B cell (primary cell): ENCODE measurements at regions not wholly inside any gene's neighbourhood (a gene's known extent, or its start where the extent isn't known, plus 50 kb on each side); places are given as distances from the start of the nearest gene placed in this dataset.
"Not testable (repeated sequence)": the region's sequence is repeated elsewhere in the genome, so short reads cannot be mapped to it uniquely, and the experiment has no call there.

ENCODE experiments used
- ATAC-seq: fragments of 200-7000 bp; cut with Tn5 transposase; one replicate; pipeline ENCODE4 v1.10.0; 2021; ENCODE audit warnings: low read depth, mild to moderate bottlenecking, moderate number of reproducible peaks, moderate library complexity
- CTCF ChIA-PET: fragments of 350-600 bp; sonication (Branson Sonifier 250); formaldehyde crosslinking; loops from one replicate; lab custom pipeline; 2021; ENCODE audit warnings: antibody characterized with exemption, inconsistent platforms; lab: Charles Lee
- POLR2A ChIA-PET: fragments of 350-600 bp; sonication (Branson Sonifier 250); formaldehyde crosslinking; loops from one replicate; lab custom pipeline; 2021; ENCODE audit warnings: antibody characterized with exemption; lab: Charles Lee
- DNase-seq: peaks from one replicate; pipeline ENCODE4 v3.0.0; 2013
- H2AFZ ChIP-seq: 2 replicates; pipeline ENCODE4 v1.6.1; 2012; ENCODE audit warnings: mild to moderate bottlenecking, low read depth, low read length; ENCODE audit not compliant: insufficient read depth, poor library complexity, severe bottlenecking
- H3K27ac ChIP-seq, 2 donors: 1 replicate in 1 of 2; 2 replicates in 1 of 2; pipeline ENCODE4 v1.5.1; 2012 to 2013; ENCODE audit warnings: low read length in 2 of 2, mild to moderate bottlenecking in 2 of 2, moderate library complexity in 1 of 2
- H3K27me3 ChIP-seq, 4 experiments: fragments of 200-600 bp in 1 of 4; sonication (generic) in 1 of 4; replicated peaks in 1 of 4; 1 replicate in 2 of 4; 2 replicates in 2 of 4; pipeline versions ENCODE4 v1.6.1 to v1.7.0; 2013 to 2016; ENCODE audit warnings: low read length in 3 of 4, mild to moderate bottlenecking in 2 of 4, mixed read lengths in 1 of 4, moderate library complexity in 1 of 4; ENCODE audit not compliant: insufficient read depth in 4 of 4, control insufficient read depth in 3 of 4; ENCODE audit errors: control extremely low read depth in 1 of 4
- H3K36me3 ChIP-seq, 2 experiments: replicated peaks in 1 of 2; 1 replicate in 1 of 2; 2 replicates in 1 of 2; pipeline versions ENCODE4 v1.6.1 to v1.7.1; 2013; ENCODE audit warnings: low read length in 1 of 2; ENCODE audit not compliant: insufficient read depth in 2 of 2, control insufficient read depth in 1 of 2; ENCODE audit errors: control extremely low read depth in 1 of 2, extremely low read depth in 1 of 2
- H3K4me1 ChIP-seq, 2 donors: fragments of 200-600 bp in 1 of 2; sonication (generic) in 1 of 2; 1 replicate in 1 of 2; 2 replicates in 1 of 2; pipeline versions ENCODE4 v1.5.1 to v1.6.1; 2013 to 2017; ENCODE audit warnings: low read length in 2 of 2; ENCODE audit not compliant: control insufficient read depth in 2 of 2, insufficient read depth in 2 of 2
- H3K4me2 ChIP-seq: replicated peaks from 2 replicates; pipeline ENCODE3; 2012; ENCODE audit warnings: mild to moderate bottlenecking, low read depth, low read length; ENCODE audit not compliant: poor library complexity, severe bottlenecking
- H3K4me3 ChIP-seq, 5 experiments: fragments of 200-600 bp in 1 of 5; sonication (generic) in 1 of 5; 1 replicate in 3 of 5; 2 replicates in 2 of 5; pipeline versions ENCODE4 v1.5.1 to v1.7.0; 2011 to 2016; ENCODE audit warnings: low read length in 4 of 5, mild to moderate bottlenecking in 4 of 5, low read depth in 2 of 5, control low read depth in 1 of 5, moderate library complexity in 1 of 5; ENCODE audit not compliant: insufficient read depth in 1 of 5; ENCODE audit errors: control extremely low read depth in 1 of 5, extremely low read depth in 1 of 5
- H3K79me2 ChIP-seq: fragments of 200-600 bp; sonication (generic); one replicate; pipeline ENCODE4 v1.6.0; 2016; ENCODE audit warnings: low read length; ENCODE audit not compliant: control insufficient read depth, insufficient read depth
- H3K9ac ChIP-seq: fragments of 200-600 bp; sonication (generic); 2 replicates; pipeline ENCODE4 v1.6.1; 2017; ENCODE audit warnings: mild to moderate bottlenecking, low read length, moderate library complexity
- H3K9me3 ChIP-seq, 3 donors: one replicate each; pipeline versions ENCODE4 v1.6.1 to v1.7.1; 2013; ENCODE audit warnings: low read length in 2 of 3; ENCODE audit not compliant: control insufficient read depth in 2 of 3, insufficient read depth in 1 of 3; ENCODE audit errors: control extremely low read depth in 1 of 3
- H4K20me1 ChIP-seq: 2 replicates; pipeline ENCODE4 v1.6.0; 2012; ENCODE audit warnings: mild to moderate bottlenecking, low read length; ENCODE audit not compliant: insufficient read depth, control insufficient read depth, poor library complexity, severe bottlenecking
- H3K27ac Mint-ChIP-seq: one replicate; pipeline ENCODE4 v1.8.0; 2021; ENCODE audit warnings: mixed read lengths
- H3K27me3 Mint-ChIP-seq: one replicate; pipeline ENCODE4 v1.8.0; 2021; ENCODE audit warnings: mixed read lengths
- H3K4me1 Mint-ChIP-seq: one replicate; pipeline ENCODE4 v1.8.0; 2021; ENCODE audit warnings: mixed read lengths
- H3K4me3 Mint-ChIP-seq: one replicate; pipeline ENCODE4 v1.8.0; 2021; ENCODE audit warnings: mixed read lengths
- H3K9me3 Mint-ChIP-seq: one replicate; pipeline ENCODE4 v1.8.0; 2022; ENCODE audit warnings: mixed read lengths; ENCODE audit not compliant: insufficient read depth
- EZH2 ChIP-seq: IDR thresholded peaks from 2 replicates; pipeline ENCODE4 v1.6.1; 2012; ENCODE audit warnings: borderline replicate concordance, low read depth, mild to moderate bottlenecking, moderate library complexity, low read length; ENCODE audit not compliant: insufficient read depth, poor library complexity, severe bottlenecking
- WGBS: methylation state at CpG from one replicate; pipeline ENCODE4 v1.1.5; 2013; ENCODE audit warnings: missing lambda C conversion rate; ENCODE audit not compliant: insufficient coverage; 5-methylcytosine and 5-hydroxymethylcytosine counted together
- intact Hi-C: fragments of 100-400 bp; cut with micrococcal nuclease; formaldehyde crosslinking; loops from one replicate; pipeline ENCODE4 v1.10.0; 2022
- TF ChIP-seq, protein P1 (sequence below): fragments of 200-600 bp; IDR thresholded peaks from one replicate; pipeline ENCODE4 v1.8.0; 2022; ENCODE audit warnings: antibody characterized with exemption, mild to moderate bottlenecking

DNA sequence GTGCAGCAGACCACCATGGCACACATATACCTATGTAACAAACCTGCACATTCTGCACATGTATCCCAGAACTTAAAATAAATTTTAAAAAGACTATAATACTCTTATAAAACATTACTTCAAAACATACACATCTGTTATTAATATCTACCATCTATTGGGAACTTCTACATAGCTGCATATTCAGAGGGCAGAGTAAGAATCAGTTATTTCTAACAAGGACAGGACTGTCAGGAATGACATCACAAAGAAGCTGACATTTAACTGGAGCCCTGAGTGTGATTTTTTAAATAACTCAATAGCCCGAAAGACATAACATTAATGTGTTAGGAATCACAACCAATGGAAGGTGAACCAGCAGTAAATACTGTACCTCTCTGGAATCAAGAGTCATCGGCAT, 276.7 kb upstream of the ECI2 start:
- Histone ChIP-seq H3K4me2 (no peak overlapping the region), H3K9ac (no peak overlapping the region), H4K20me1 (no peaks in the 10 kb centered on the region), H3K36me3 (no peaks in the 10 kb centered on the region), H3K9me3 (peaks cover 1 to 10% (median 4%) of the 10 kb centered on the region in 3 donors), H3K79me2 (no peaks in the 10 kb centered on the region), H3K4me1 (peaks cover 15 to 16% of the 10 kb centered on the region in 2 donors), H3K27me3 (no peaks in the 10 kb centered on the region), H3K27ac (no peak overlapping the region), H2AFZ (no peak overlapping the region), H3K4me3 (no peak overlapping the region)
- no peak overlapping the region for H3K27ac Mint-ChIP-seq
- no peak overlapping the region for H3K4me3 Mint-ChIP-seq
- no peaks in the 10 kb centered on the region for H3K9me3 Mint-ChIP-seq
- H3K4me1 Mint-ChIP-seq, result peaks cover 36% of the 10 kb centered on the region
- intact Hi-C loops, result no loop called here
- POLR2A ChIA-PET, result no interaction called here
- WGBS, result 60% methylated on average over 1 of the region's 2 CpGs
- CTCF ChIA-PET, result no interaction called here
- DNase-seq (no peak), ATAC-seq (no peak)
- no peak for TF ChIP-seq EZH2
- TF ChIP-seq, protein P1, sequence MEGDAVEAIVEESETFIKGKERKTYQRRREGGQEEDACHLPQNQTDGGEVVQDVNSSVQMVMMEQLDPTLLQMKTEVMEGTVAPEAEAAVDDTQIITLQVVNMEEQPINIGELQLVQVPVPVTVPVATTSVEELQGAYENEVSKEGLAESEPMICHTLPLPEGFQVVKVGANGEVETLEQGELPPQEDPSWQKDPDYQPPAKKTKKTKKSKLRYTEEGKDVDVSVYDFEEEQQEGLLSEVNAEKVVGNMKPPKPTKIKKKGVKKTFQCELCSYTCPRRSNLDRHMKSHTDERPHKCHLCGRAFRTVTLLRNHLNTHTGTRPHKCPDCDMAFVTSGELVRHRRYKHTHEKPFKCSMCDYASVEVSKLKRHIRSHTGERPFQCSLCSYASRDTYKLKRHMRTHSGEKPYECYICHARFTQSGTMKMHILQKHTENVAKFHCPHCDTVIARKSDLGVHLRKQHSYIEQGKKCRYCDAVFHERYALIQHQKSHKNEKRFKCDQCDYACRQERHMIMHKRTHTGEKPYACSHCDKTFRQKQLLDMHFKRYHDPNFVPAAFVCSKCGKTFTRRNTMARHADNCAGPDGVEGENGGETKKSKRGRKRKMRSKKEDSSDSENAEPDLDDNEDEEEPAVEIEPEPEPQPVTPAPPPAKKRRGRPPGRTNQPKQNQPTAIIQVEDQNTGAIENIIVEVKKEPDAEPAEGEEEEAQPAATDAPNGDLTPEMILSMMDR, result no peak
- H3K27me3 Mint-ChIP-seq, result no peaks in the 10 kb centered on the region

DNA sequence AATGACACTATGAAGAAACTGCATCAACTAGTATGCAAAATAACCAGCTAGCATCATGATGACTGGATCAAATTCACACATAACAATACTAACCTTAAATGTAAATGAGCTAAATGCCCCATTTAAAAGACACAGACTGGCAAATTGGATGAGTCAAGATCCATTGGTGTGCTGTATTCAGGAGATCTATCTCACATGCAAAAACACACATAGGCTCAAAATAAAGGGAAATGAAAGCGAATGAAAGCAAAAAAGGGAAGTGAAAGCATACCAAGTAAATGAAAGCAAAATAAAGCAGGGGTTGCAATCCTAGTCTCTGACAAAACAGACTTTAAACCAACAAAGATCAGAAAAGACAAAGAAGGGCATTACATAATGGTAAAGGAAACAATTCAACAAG, 272.3 kb upstream of the ECI2 start:
- ATAC-seq (peak; percentile 89), DNase-seq (peak; percentile 80)
- H3K36me3 ChIP-seq, H4K20me1 ChIP-seq, H3K4me2 ChIP-seq, H3K4me3 ChIP-seq, H3K27me3 ChIP-seq, H2AFZ ChIP-seq, H3K27me3 Mint-ChIP-seq, POLR2A ChIA-PET, H3K79me2 ChIP-seq, H3K9me3 Mint-ChIP-seq, CTCF ChIA-PET, H3K9ac ChIP-seq: not testable (repeated sequence)
- H3K27ac Mint-ChIP-seq, result peak overlapping the region; percentile 50
- no CpG with 5 or more reads among the region's 1 CpG for WGBS
- Histone ChIP-seq H3K27ac (peak overlapping the region; percentile 41 to 43), H3K4me1 (peaks cover 15 to 16% of the 10 kb centered on the region in 2 donors), H3K9me3 (peaks cover 0 to 16% (median 14%) of the 10 kb centered on the region in 3 donors)
- H3K4me1 Mint-ChIP-seq, result peaks cover 47% of the 10 kb centered on the region
- peak overlapping the region; percentile 55 for H3K4me3 Mint-ChIP-seq
- intact Hi-C loops, result loop anchor here (1.0 to 10.0 kb wide), 3 partner anchors 40 to 663 kb away; no protein-coding TSS in a partner anchor
